GM13977 (cell line): ENCODE measurements at regions not wholly inside any gene's neighbourhood (a gene's known extent, or its start where the extent isn't known, plus 50 kb on each side); places are given as distances from the start of the nearest gene placed in this dataset.

Experiments
- DNase-seq: peaks from one replicate; pipeline ENCODE4 v3.0.0; 2012; ENCODE audit warnings: low spot score
- in situ Hi-C: fragments of 300-500 bp; cut with MboI; formaldehyde crosslinking; loops from one replicate; pipeline ENCODE4 v1.12.0; 2022; ENCODE audit warnings: low sequenced_read_pairs, low pct_unique_long_range_greater_than_20kb, mixed read lengths, inconsistent platforms; ENCODE audit not compliant: unreplicated experiment
- TF ChIP-seq, protein P1 (sequence below): IDR thresholded peaks from 2 replicates; pipeline ENCODE4 v1.5.1; 2012; ENCODE audit warnings: mild to moderate bottlenecking, control low read depth; ENCODE audit not compliant: insufficient read depth; ENCODE audit errors: extremely low read depth, missing control alignments

DNA sequence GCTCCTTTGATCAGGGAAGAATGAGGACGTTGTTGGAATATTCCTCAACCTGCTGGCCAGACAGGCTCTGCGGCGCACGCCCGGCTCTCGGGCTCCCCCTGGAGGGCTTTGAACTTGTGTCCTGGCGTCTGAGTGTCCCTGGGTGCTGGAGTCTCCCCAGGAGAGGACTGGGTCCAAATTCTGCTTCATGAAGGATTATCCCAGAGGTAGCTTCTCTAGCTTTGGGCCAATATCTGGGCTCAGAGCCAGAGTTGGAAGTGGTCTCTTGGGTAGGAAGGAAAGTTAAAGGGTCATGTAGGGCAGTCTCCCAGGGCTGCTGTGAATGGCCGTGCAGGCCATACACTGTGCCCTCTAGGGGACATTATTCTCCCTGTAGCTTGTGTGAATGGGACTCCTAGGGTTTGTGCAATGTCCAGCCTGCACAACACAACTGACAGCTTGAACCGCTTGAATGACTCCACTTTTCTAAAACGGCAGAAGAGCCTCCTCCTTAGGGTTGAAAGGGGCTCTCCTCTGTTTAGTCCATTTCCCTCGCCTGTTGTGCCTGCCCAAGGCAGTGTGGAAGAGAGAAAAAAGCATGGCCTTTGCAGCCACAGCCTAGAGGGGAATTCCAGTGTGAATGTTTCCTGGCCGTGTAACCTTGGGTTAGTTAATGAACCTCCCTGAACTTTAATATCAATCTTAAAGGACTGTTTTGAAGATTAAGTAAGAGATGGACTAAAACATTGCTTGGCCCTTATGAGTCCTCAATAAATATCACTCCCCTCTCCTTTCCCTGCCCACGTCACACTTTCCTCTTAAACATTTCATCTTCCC is 111.2 kb upstream of the THY1 start:
- TF ChIP-seq, protein P1, sequence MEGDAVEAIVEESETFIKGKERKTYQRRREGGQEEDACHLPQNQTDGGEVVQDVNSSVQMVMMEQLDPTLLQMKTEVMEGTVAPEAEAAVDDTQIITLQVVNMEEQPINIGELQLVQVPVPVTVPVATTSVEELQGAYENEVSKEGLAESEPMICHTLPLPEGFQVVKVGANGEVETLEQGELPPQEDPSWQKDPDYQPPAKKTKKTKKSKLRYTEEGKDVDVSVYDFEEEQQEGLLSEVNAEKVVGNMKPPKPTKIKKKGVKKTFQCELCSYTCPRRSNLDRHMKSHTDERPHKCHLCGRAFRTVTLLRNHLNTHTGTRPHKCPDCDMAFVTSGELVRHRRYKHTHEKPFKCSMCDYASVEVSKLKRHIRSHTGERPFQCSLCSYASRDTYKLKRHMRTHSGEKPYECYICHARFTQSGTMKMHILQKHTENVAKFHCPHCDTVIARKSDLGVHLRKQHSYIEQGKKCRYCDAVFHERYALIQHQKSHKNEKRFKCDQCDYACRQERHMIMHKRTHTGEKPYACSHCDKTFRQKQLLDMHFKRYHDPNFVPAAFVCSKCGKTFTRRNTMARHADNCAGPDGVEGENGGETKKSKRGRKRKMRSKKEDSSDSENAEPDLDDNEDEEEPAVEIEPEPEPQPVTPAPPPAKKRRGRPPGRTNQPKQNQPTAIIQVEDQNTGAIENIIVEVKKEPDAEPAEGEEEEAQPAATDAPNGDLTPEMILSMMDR = peak; percentile 81
- in situ Hi-C loops = no loop called here
- DNase-seq = peak; percentile 74

GRCh38 chr11:119533462-119533861 is 110.5 kb upstream of the THY1 start:
- no peak for DNase-seq
- TF ChIP-seq, protein P1 = no peak
- in situ Hi-C loops = no loop called here

- DNase-seq = no peak
- in situ Hi-C loops = no loop called here
- TF ChIP-seq, protein P1 = no peak
Observed at GRCh38 chr11:119532551-119532950, 109.6 kb upstream of the THY1 start.

- DNase-seq = no peak
- in situ Hi-C loops = no loop called here
- TF ChIP-seq, protein P1 = no peak
Observed at GRCh38 chr11:119531623-119532022, 108.7 kb upstream of the THY1 start.

- TF ChIP-seq, protein P1 = no peak
- DNase-seq = no peak
- in situ Hi-C loops = no loop called here
Observed at GRCh38 chr11:119531056-119531455, 108.1 kb upstream of the THY1 start.

DNA sequence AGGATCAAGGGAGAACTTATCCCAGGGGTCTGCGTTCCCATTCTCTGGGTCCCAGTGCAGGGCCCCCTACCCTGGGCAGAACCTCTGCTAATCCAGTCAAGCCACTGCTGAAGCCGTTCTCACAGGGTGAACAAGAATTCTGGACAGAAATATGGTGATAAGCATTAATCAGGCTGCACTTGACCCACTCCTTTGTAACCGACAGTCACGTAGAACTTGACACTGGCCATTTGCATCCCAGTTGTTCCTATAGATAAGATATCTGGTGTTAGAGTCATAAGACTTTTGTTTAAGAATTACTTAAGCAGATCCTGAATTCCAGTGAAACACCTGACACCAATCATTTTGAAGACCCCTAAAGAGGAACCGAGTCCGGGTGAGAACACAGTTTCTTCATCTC is 107.5 kb upstream of the THY1 start:
- DNase-seq = no peak
- in situ Hi-C loops = no loop called here
- TF ChIP-seq, protein P1 = no peak
